PC-3 (cell line): ENCODE measurements at regions not wholly inside any gene's neighbourhood (a gene's known extent, or its start where the extent isn't known, plus 50 kb on each side); places are given as distances from the start of the nearest gene placed in this dataset.

ENCODE experiments used
- ATAC-seq: fragments of 200-7000 bp; cut with Tn5 transposase; 2 replicates; pipeline ENCODE4 v1.9.1; 2020; ENCODE audit warnings: mild to moderate bottlenecking, moderate library complexity
- BruUV-seq: library from RNA; stranded (reverse); fragments of 400-500 nt; replicated peaks from 2 replicates; lab custom pipeline; 2021; lab: Mats Ljungman, UMichigan
- CTCF ChIA-PET: fragments of 300-600 bp; sonication (Branson Sonifier 250); formaldehyde crosslinking; loops from one replicate; lab custom pipeline; 2022; ENCODE audit warnings: antibody characterized with exemption; lab: Charles Lee
- POLR2A ChIA-PET: fragments of 300-600 bp; sonication (Branson Sonifier 250); formaldehyde crosslinking; loops from one replicate; lab custom pipeline; 2022; ENCODE audit warnings: antibody characterized with exemption; ENCODE audit not compliant: unreplicated experiment; lab: Charles Lee
- DNase-seq: peaks from one replicate; pipeline ENCODE4 v3.0.0-alpha.2; 2015
- H2AFZ ChIP-seq: fragments of 300-600 bp; sonication (generic); 2 replicates; pipeline ENCODE4 v1.6.0; 2016; ENCODE audit warnings: antibody characterized with exemption, low read length
- H3F3A ChIP-seq: fragments of 300-600 bp; sonication (generic); one replicate; pipeline ENCODE4 v1.6.0; 2017; ENCODE audit warnings: antibody characterized with exemption, low read length, control low read depth, mild to moderate bottlenecking; ENCODE audit not compliant: unreplicated experiment
- H3K27ac ChIP-seq: fragments of 300-600 bp; sonication (generic); 2 replicates; pipeline ENCODE4 v1.5.1; 2016; ENCODE audit warnings: mild to moderate bottlenecking, low read length
- H3K27me3 ChIP-seq: fragments of 300-600 bp; sonication (generic); 2 replicates; pipeline ENCODE4 v1.6.1; 2016; ENCODE audit warnings: low read length, mixed read lengths
- H3K36me3 ChIP-seq: fragments of 300-600 bp; sonication (generic); 2 replicates; pipeline ENCODE4 v1.6.1; 2016; ENCODE audit warnings: low read depth, mixed run types, low read length, mixed read lengths
- H3K4me1 ChIP-seq: fragments of 300-600 bp; sonication (generic); 2 replicates; pipeline ENCODE4 v1.5.1; 2016; ENCODE audit warnings: low read length; ENCODE audit not compliant: insufficient read depth
- H3K4me2 ChIP-seq: fragments of 300-600 bp; sonication (generic); 2 replicates; pipeline ENCODE4 v1.6.0; 2016; ENCODE audit warnings: low read length
- H3K4me3 ChIP-seq: fragments of 300-600 bp; sonication (generic); 2 replicates; pipeline ENCODE4 v1.5.1; 2016; ENCODE audit warnings: mild to moderate bottlenecking, low read length, mixed read lengths
- H3K79me2 ChIP-seq: fragments of 300-600 bp; sonication (generic); 2 replicates; pipeline ENCODE4 v1.6.1; 2017; ENCODE audit warnings: low read length, mixed read lengths
- H3K9ac ChIP-seq: fragments of 300-600 bp; sonication (generic); 2 replicates; pipeline ENCODE4 v1.6.0; 2016; ENCODE audit warnings: mild to moderate bottlenecking, low read length
- H3K9me2 ChIP-seq: fragments of 300-600 bp; sonication (generic); replicated peaks from 2 replicates; pipeline ENCODE4 v1.6.1; 2016; ENCODE audit warnings: mixed run types, low read length, mixed read lengths
- H3K9me3 ChIP-seq: fragments of 300-600 bp; sonication (generic); 2 replicates; pipeline ENCODE4 v1.6.1; 2016; ENCODE audit warnings: low read length, mixed read lengths
- H4K20me1 ChIP-seq: fragments of 300-600 bp; sonication (generic); 2 replicates; pipeline ENCODE4 v1.6.1; 2016; ENCODE audit warnings: low read length, mixed read lengths
- EZH2 ChIP-seq: fragments of 300-600 bp; sonication (generic); IDR thresholded peaks from one replicate; pipeline ENCODE4 v1.6.1; 2017; ENCODE audit warnings: antibody characterized with exemption, mild to moderate bottlenecking, low read length; ENCODE audit not compliant: unreplicated experiment
- EZH2phosphoT487 ChIP-seq: fragments of 300-600 bp; sonication (generic); IDR thresholded peaks from 2 replicates; pipeline ENCODE4 v1.6.1; 2018; ENCODE audit warnings: mild to moderate bottlenecking, antibody characterized with exemption, low read length, borderline replicate concordance
- intact Hi-C: fragments of 100-400 bp; cut with micrococcal nuclease; formaldehyde crosslinking; loops from 2 replicates; pipeline ENCODE4 v1.9.0; 2023
- TF ChIP-seq, protein P1 (sequence below): fragments of 300-600 bp; sonication (generic); conservative IDR thresholded peaks from 2 replicates; pipeline ENCODE4 v1.5.1; 2017; ENCODE audit warnings: antibody characterized with exemption, low read depth, mild to moderate bottlenecking, low read length

GRCh38 chr1:69455718-69456117 is 112.0 kb upstream of the LRRC7 start:
- H4K20me1 ChIP-seq: no peaks in the 10 kb centered on the region
- no peak overlapping the region for H3K4me2 ChIP-seq
- no peak overlapping the region for H3K27ac ChIP-seq
- no peak overlapping the region for H3K9ac ChIP-seq
- no peaks in the 10 kb centered on the region for H3F3A ChIP-seq
- no peaks in the 10 kb centered on the region for H3K36me3 ChIP-seq
- H3K27me3 ChIP-seq: no peaks in the 10 kb centered on the region
- ATAC-seq: no peak
- no peak for DNase-seq
- TF ChIP-seq, protein P1, sequence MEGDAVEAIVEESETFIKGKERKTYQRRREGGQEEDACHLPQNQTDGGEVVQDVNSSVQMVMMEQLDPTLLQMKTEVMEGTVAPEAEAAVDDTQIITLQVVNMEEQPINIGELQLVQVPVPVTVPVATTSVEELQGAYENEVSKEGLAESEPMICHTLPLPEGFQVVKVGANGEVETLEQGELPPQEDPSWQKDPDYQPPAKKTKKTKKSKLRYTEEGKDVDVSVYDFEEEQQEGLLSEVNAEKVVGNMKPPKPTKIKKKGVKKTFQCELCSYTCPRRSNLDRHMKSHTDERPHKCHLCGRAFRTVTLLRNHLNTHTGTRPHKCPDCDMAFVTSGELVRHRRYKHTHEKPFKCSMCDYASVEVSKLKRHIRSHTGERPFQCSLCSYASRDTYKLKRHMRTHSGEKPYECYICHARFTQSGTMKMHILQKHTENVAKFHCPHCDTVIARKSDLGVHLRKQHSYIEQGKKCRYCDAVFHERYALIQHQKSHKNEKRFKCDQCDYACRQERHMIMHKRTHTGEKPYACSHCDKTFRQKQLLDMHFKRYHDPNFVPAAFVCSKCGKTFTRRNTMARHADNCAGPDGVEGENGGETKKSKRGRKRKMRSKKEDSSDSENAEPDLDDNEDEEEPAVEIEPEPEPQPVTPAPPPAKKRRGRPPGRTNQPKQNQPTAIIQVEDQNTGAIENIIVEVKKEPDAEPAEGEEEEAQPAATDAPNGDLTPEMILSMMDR: no peak
- no peak for TF ChIP-seq EZH2phosphoT487
- TF ChIP-seq EZH2: no peak
- H3K4me1 ChIP-seq: no peaks in the 10 kb centered on the region
- H2AFZ ChIP-seq: no peak overlapping the region
- 0 out of 2 replicates have a peak, but pooled peaks cover 4% of the 10 kb centered on the region for H3K9me3 ChIP-seq
- intact Hi-C loops: no loop called here
- no peaks in the 10 kb centered on the region for H3K79me2 ChIP-seq
- no peak overlapping the region for H3K4me3 ChIP-seq
- H3K9me2 ChIP-seq: no peaks in the 10 kb centered on the region
- no TSS peak for BruUV-seq
- POLR2A ChIA-PET: no interaction called here
- CTCF ChIA-PET: no interaction called here

GRCh38 chr1:69459244-69459643 is 108.5 kb upstream of the LRRC7 start:
- intact Hi-C loops: no loop called here
- POLR2A ChIA-PET: no interaction called here
- no peaks in the 10 kb centered on the region for H3K79me2 ChIP-seq
- ATAC-seq: no peak
- no peak overlapping the region for H3K4me2 ChIP-seq
- no peak overlapping the region for H3K27ac ChIP-seq
- H3K4me1 ChIP-seq: no peaks in the 10 kb centered on the region
- H4K20me1 ChIP-seq: no peaks in the 10 kb centered on the region
- BruUV-seq: no TSS peak
- no peak for DNase-seq
- no peaks in the 10 kb centered on the region for H3K9me2 ChIP-seq
- no peaks in the 10 kb centered on the region for H3K27me3 ChIP-seq
- H3F3A ChIP-seq: no peaks in the 10 kb centered on the region
- CTCF ChIA-PET: no interaction called here
- no peaks in the 10 kb centered on the region for H3K36me3 ChIP-seq
- TF ChIP-seq EZH2 (no peak), EZH2phosphoT487 (no peak)
- TF ChIP-seq, protein P1: no peak
- H3K9ac ChIP-seq: no peak overlapping the region
- H3K9me3 ChIP-seq: 0 out of 2 replicates have a peak, but pooled peaks cover 4% of the 10 kb centered on the region
- H3K4me3 ChIP-seq: no peak overlapping the region
- no peak overlapping the region for H2AFZ ChIP-seq

GRCh38 chr1:69475021-69475420 is 92.7 kb upstream of the LRRC7 start:
- ChIA-PET POLR2A (no interaction called here), CTCF (no interaction called here)
- DNase-seq (no peak), ATAC-seq (no peak)
- Histone ChIP-seq H3F3A (no peaks in the 10 kb centered on the region), H3K36me3 (no peaks in the 10 kb centered on the region), H3K4me1 (no peaks in the 10 kb centered on the region), H2AFZ (no peak overlapping the region), H3K79me2 (no peaks in the 10 kb centered on the region), H3K4me2 (no peak overlapping the region), H4K20me1 (no peaks in the 10 kb centered on the region), H3K27ac (no peak overlapping the region), H3K9me3 (no peaks in the 10 kb centered on the region), H3K9ac (no peak overlapping the region), H3K4me3 (no peak overlapping the region), H3K27me3 (no peaks in the 10 kb centered on the region), H3K9me2 (no peaks in the 10 kb centered on the region)
- no TSS peak for BruUV-seq
- TF ChIP-seq EZH2phosphoT487 (no peak), EZH2 (no peak)
- TF ChIP-seq, protein P1: no peak
- intact Hi-C loops: no loop called here
